ENCODE measurements at regions not wholly inside any gene's neighbourhood (a gene's known extent, or its start where the extent isn't known, plus 50 kb on each side); places are given as distances from the start of the nearest gene placed in this dataset.
A peak's percentile ranks its signal among the peaks of the same experiment; 100 is the strongest.

DNA sequence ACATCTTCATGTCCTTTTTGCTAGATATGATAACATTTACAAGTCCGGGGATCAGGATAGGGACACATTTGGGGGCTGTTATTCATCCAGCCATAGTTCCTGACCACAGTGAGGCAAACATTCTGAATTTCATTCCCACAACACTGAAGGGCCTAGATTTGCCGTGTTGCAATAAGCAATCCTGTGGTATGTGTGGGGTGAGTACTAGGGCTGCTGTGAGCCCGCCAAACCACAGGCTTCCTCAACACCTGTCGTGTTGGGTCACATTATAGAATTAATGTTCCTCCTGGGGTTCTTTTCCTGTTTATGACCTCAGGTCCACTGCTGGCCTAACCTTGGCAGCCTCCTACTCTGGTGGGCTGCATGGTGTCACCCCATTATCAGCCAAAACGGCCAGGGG lies 119.2 kb downstream of the TBC1D30 start:
- ATAC-seq (no peak), DNase-seq (no peak)
- WGBS, 2 donors = 71 to 84% methylated on average over 5 of the region's 5 CpGs
- Histone ChIP-seq H3K9me3 (no peaks in the 10 kb centered on the region), H3K27ac (no peak overlapping the region), H3K4me1 (peaks cover 10% of the 10 kb centered on the region), H3K27me3 (no peaks in the 10 kb centered on the region), H3K4me3 (no peak overlapping the region), H3K36me3 (replicated peaks in 1 of 2; ENCODE audit: insufficient read depth in 1 of 2, low read depth in 2 of 2) (no peaks in the 10 kb centered on the region)
- intact Hi-C loops (cut with DNase I) = no loop called here
- TF ChIP-seq, protein P1, sequence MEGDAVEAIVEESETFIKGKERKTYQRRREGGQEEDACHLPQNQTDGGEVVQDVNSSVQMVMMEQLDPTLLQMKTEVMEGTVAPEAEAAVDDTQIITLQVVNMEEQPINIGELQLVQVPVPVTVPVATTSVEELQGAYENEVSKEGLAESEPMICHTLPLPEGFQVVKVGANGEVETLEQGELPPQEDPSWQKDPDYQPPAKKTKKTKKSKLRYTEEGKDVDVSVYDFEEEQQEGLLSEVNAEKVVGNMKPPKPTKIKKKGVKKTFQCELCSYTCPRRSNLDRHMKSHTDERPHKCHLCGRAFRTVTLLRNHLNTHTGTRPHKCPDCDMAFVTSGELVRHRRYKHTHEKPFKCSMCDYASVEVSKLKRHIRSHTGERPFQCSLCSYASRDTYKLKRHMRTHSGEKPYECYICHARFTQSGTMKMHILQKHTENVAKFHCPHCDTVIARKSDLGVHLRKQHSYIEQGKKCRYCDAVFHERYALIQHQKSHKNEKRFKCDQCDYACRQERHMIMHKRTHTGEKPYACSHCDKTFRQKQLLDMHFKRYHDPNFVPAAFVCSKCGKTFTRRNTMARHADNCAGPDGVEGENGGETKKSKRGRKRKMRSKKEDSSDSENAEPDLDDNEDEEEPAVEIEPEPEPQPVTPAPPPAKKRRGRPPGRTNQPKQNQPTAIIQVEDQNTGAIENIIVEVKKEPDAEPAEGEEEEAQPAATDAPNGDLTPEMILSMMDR (IDR thresholded peaks at IDR 0.05) = no peak
- TF ChIP-seq POLR2A (IDR thresholded peaks at IDR 0.05) = no peak

DNA sequence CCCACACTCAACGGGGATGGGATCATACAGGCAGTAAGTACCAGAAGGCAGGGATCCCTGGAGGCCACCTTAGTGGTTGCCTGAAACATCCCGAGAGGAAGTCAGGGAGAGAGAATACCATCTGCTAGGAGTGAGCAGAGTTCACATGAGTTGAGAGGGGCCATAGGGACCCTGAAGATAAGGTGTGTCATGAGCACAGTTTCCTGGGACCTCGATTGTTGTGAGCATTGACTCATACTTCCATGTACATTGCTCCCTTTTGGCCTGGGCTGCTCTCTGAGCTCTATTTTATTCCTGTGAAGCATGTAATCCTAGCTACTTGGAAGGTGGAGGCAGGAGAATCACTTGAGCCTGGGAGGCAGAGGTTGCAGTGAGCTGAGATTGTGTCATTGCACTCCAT lies 120.5 kb downstream of the TBC1D30 start:
- Histone ChIP-seq H3K4me1 (peaks cover 10% of the 10 kb centered on the region), H3K27me3 (no peaks in the 10 kb centered on the region), H3K4me3 (no peak overlapping the region), H3K9me3 (no peaks in the 10 kb centered on the region), H3K36me3 (replicated peaks in 1 of 2; ENCODE audit: insufficient read depth in 1 of 2, low read depth in 2 of 2) (no peaks in the 10 kb centered on the region), H3K27ac (no peak overlapping the region)
- no peak for ATAC-seq
- no peak for TF ChIP-seq POLR2A (IDR thresholded peaks at IDR 0.05)
- TF ChIP-seq, protein P1 (IDR thresholded peaks at IDR 0.05) = no peak
- WGBS, 2 donors = 79 to 91% methylated on average over 3 of the region's 3 CpGs
- DNase-seq = no peak
- intact Hi-C loops (cut with DNase I) = no loop called here

DNA sequence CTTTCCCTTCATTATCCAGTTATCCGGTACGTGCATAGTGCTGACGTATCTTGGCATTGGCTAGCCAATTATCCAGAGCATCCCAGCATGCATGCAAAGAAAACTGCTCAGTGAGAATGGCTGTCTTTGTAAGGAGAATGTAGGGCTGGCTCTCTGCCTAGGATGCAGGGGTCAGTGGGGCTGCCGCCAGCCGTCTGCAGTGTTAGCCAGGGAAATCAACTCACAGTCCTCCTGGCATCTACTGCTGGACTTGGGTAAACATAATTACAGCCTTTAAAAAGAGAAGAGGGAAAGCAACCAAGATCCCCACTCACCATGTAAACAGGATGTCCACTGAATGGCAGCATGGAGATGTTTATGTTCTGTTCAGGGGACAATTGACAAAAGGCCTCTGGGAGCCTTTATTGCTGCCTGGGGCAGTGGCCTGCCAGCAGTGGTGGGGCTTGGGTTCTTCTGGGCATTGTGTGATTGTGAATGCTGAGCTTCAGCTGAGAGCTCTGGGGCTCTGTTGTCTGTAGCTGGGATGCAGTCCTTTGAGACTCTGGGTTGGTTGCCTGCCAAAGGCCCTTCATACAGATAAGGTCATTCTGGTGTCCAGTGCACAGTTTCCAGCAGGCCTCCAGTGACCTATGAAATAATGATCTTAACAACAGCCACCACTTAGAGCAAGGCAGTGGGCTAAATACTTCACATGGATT lies 121.8 kb downstream of the TBC1D30 start:
- Histone ChIP-seq H3K9me3 (no peaks in the 10 kb centered on the region), H3K27ac (peak overlapping the region in 1 of 4 donors; percentile 20), H3K4me1 (peaks cover 10% of the 10 kb centered on the region), H3K27me3 (no peaks in the 10 kb centered on the region), H3K4me3 (no peak overlapping the region), H3K36me3 (replicated peaks in 1 of 2; ENCODE audit: insufficient read depth in 1 of 2, low read depth in 2 of 2) (no peaks in the 10 kb centered on the region)
- peak; percentile 14 to 37 (median 35) for DNase-seq
- ATAC-seq = peak; percentile 35
- TF ChIP-seq, protein P1 (IDR thresholded peaks at IDR 0.05) = no peak
- no peak for TF ChIP-seq POLR2A (IDR thresholded peaks at IDR 0.05)
- WGBS, 2 donors = 51 to 63% methylated on average over 5 of the region's 5 CpGs
- intact Hi-C loops (cut with DNase I) = no loop called here

DNA sequence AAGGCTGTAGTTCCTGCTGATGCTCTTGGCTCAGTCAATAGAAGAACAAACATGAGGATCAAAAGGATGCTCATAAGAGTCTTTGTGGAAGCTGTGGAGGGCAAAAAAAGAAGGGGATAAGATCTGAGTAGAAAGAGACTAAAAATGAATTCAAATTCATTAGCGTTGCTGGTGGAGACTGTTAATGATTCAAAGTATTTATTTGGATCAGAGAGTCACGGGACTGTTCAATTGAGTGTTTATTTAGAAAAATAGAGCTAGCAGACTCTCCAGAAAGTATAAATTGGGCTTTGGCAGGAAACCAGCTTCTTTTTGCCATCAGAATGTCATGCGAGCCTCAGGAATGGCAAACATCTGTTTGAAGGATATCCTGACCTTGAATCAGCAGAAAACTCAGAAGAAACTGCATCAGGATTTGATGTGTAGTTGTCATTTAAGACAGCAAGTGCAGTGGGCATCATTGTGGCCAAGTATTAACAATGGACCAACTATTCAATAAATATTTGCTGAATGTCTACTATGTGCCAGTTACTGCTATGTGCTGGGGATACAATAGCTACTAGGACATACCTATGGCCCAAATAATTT lies 126.4 kb downstream of the TBC1D30 start:
- no peaks in the 10 kb centered on the region for H3K9me3 ChIP-seq
- H3K36me3 ChIP-seq (replicated peaks in 1 of 2; ENCODE audit: insufficient read depth in 1 of 2, low read depth in 2 of 2) = no peaks in the 10 kb centered on the region
- TF ChIP-seq, protein P1 (IDR thresholded peaks at IDR 0.05) = no peak
- TF ChIP-seq POLR2A (IDR thresholded peaks at IDR 0.05) = no peak
- ATAC-seq = no peak
- H3K27ac ChIP-seq = no peak overlapping the region
- H3K4me3 ChIP-seq = no peak overlapping the region
- no peaks in the 10 kb centered on the region for H3K27me3 ChIP-seq
- intact Hi-C loops (cut with DNase I) = no loop called here
- peaks cover 10% of the 10 kb centered on the region for H3K4me1 ChIP-seq
- DNase-seq = no peak
- WGBS, 2 donors = 41% methylated on average over 3 of the region's 3 CpGs

DNA sequence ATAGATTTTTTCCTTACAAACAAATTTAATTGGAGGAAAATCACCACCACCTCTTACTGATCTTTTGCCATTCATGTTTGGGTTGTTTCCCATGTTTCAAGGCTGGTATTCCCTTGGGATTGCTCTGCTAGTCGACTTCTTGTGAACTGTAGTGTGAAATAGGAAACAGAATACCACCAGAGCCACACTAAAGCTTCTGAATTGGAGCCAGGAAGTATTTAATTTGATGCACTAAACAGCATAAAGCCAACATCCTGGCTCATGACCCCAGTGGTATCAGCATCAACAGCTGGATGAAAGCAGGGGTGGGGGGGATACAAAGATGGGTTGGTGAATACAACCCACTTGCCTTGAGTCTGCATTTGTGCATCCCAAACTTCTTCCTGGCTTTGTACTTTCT lies 127.5 kb downstream of the TBC1D30 start:
- DNase-seq (no peak), ATAC-seq (no peak)
- H3K4me1 ChIP-seq = no peaks in the 10 kb centered on the region
- H3K27me3 ChIP-seq = no peaks in the 10 kb centered on the region
- H3K9me3 ChIP-seq = no peaks in the 10 kb centered on the region
- WGBS, 2 donors = 31 to 39% methylated on average over 1 of the region's 1 CpG
- H3K36me3 ChIP-seq (replicated peaks in 1 of 2; ENCODE audit: insufficient read depth in 1 of 2, low read depth in 2 of 2) = no peaks in the 10 kb centered on the region
- no peak overlapping the region for H3K27ac ChIP-seq
- TF ChIP-seq POLR2A (IDR thresholded peaks at IDR 0.05) = no peak
- TF ChIP-seq, protein P1 (IDR thresholded peaks at IDR 0.05) = no peak
- intact Hi-C loops (cut with DNase I) = no loop called here
- H3K4me3 ChIP-seq = no peak overlapping the region

Data from body of pancreas (tissue), 4 donors.